CD4-positive, alpha-beta T cell treated with Interleukin-15 for 1 hour (primary cell): ENCODE measurements at regions not wholly inside any gene's neighbourhood (a gene's known extent, or its start where the extent isn't known, plus 50 kb on each side); places are given as distances from the start of the nearest gene placed in this dataset.
"Not testable (repeated sequence)": the region's sequence is repeated elsewhere in the genome, so short reads cannot be mapped to it uniquely, and the experiment has no call there.

Experiments
- DNase-seq: peaks from one replicate; pipeline ENCODE4 v3.0.0-alpha.2; 2020

DNA sequence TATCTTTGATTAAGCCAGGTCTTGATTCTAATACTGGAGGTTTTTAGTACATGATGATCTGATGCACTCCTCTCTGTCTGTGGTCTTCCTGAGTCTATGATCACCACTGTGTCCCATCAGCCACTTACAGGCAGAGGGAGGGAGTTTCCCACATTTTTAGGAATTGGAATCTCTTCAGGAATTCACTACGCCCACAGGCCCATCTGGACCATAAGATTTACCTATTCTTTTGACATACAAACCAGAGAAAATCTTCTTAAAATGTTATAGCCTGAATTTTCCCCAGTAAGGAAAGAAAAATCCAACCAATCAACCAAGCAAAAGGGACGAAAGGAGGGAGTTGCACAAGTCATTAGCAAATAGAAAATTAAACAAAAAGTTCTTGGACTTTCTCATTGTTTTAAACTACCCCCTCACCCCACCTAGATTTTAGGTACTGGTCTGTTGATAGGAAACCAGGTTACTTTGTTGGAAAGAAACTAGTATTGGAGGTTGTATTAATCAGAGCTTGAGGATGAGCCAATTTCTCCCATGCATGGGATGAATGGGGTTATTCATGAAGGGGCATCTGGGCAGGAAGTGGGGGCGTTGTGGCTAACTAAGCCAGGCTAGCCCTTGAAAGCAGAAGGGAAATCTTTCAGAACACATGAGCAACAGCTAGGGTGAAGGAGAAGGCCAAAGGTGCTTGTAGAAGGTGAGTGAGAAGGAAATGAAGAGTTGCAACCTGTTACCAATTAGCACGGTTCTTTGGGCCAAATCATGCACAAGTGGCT lies 328.2 kb upstream of the MEX3C start:
- no peak for DNase-seq

DNA sequence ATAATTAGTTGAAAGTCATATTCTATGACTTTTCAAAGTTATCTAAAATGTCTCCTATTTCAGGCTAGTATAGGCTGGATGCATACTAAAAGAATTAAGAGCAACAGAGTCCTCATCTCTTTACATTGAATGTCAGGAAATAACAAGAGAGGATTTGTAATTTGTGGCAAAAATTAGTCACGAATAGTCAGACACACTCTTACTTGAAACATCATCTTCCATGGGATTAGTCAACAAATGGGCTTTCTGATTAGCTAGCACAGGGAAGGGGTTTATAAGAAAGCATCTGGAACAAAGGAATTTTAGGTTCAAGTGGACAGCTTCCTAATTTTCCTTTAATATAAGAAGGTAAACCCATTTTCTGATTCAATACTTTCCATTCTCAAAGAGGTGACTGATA lies 330.3 kb upstream of the MEX3C start:
- DNase-seq = no peak

DNA sequence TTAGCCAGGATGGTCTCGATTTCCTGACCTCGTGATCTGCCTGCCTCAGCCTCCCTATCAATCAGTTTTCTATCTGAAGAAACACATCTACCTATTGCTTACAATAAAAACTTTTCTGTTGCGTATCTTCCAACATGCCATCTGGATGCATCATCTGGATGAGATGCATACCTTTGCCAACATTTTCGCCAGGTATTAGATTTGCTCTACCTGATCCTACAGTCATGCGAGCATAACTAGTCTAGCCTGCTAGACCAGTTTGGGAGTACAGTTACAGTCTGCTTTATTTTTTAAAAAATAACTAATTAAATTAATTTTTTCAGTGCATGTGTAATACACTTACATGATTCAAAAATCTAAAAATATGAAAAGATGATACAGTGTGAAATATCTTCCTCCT lies 334.0 kb upstream of the MEX3C start:
- no peak for DNase-seq

DNA sequence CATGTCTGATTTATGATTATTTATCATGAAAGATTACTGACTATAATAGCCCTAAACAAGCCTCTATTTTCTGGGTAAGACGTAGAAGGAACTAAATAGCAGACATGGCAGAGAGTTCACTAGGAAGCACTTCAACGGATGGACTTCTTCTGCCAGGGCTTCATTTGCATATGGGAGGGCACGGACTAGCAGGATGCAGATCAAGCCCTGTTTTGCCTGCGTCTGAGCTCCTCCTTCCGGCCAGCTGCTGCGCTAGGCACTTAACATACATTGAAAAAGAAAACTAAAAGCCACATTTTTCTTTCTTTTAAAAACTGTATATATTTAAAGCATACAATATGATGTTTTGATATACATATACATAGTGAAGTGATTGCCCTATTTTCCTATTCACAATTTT lies 340.0 kb upstream of the MEX3C start:
- DNase-seq = no peak

GRCh38 chr18:51540562-51540961 lies 343.1 kb upstream of the MEX3C start:
- DNase-seq = no peak

GRCh38 chr18:51541230-51541629 lies 343.7 kb upstream of the MEX3C start:
- no peak for DNase-seq

DNA sequence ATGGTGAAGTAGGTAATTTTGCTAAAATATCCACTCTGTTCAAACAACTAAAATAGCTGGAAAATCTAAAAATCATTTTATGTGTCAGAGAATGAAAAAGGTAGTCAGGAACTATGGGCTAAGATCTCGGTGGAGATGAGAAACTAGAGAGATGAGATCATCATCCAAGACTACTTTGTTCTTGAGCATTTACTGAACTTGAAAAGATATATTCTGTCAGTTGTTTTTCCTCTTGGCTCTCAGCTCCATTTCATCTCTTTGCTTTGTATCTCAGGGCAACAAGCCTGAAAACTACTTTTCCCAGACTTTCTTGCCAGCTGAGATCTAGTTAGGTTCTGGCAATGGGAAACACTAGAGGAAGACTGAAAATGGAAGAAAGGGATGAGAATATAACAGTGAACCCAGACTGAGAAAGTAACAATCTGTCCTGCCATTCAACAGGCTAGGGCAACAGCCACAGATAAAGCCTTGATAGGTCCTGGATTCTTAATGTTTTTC lies 346.2 kb upstream of the MEX3C start:
- DNase-seq = no peak

DNA sequence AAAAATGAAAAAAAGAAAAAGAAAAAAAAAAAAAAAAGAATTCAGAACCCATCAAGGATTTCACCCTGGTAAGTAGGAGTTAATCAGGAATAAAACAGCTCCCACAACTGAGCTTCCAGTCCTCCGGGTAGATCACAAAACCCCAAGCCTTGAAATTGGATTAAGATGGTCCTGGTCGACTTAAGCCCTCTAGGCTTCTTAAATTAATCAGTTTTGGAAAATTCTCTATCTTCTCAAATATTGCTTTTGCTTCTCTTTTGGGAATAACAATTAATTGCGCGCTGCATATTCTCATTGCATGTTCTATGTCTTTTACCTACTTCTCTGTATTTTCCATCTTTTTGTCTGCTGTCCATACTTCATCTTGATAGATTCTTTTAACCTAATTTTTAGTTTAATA lies 348.0 kb upstream of the MEX3C start:
- DNase-seq = no peak

GRCh38 chr18:51559198-51559901 lies 361.9 kb upstream of the MEX3C start:
- no peak for DNase-seq

- DNase-seq = no peak
Measured at GRCh38 chr18:51559902-51560287, 362.4 kb upstream of the MEX3C start.

DNA sequence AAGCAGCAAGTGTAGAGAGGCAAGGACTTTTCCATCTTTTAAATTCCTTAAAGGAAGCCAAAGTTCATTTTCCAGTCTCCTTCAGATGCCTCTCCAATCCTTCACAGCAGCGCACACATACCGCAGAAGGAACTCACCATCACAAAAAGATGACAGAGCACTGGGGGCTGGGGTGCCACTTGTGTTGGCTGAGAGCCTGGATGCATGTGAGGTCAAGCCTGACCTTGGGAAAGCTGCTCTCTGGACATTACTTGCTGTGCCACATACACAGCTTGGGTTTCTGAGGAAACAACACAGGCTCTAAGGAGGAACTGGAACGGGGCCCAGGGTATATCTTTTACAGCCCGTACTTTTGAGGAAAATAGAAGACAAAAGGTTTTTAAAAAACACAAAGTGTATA lies 364.3 kb upstream of the MEX3C start:
- no peak for DNase-seq

DNA sequence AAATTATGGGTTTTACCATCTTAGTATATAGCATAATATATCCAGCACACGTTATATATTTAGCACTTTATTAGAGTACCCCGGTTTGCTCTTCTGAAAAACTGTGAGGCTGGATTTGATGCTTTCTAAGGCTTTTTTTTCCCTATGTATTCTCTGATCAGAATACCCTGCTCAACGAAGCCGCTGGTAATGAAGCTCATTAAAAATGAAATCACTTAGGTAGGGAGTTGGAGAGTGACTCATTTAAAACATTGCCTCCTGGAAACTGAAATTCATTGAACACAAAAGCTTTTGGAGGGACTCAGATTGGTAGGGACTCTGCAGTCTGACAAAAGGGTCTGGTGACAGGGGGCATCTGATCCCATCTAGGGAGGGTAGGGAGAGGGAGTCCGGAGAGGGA lies 365.4 kb upstream of the MEX3C start:
- no peak for DNase-seq

DNA sequence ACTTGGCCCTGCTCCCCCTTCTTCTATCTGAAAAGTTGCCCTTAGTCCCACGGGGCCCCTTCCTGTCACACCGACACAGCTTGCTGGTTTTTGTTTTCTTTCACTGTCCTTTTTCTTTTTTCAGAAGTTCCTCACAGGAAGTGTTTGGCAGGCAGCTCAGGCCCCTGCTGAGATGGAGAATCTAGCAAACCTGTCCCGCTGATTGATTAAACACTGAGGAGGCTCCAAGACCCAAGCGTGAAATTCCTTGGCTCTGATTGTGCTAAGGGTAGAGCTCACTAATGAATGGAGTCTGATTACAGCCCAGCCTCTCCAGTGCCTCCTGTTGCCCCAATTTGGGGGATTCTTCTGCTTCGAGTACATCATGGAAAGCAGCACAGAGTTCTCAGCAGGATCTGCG lies 365.9 kb upstream of the MEX3C start:
- no peak for DNase-seq

DNA sequence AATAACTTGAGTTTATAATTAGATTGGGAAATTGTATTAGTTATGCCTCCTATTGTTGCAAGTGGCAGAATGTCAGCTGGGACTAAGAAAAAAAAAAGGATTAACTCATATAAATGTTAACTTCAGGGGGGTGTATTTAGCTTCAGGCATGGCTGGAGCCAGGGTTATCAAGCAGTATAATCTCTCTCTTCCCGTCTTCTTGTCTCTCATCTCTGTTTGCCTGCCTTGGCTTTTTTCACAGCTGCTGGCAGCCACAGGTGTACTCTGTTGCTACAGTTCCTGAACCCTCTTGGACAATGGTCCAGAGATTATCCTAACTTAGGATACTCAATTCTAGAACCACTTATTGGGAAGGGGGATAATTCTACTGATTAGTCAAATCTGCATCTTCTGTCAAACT lies 370.7 kb upstream of the MEX3C start:
- DNase-seq = no peak

DNA sequence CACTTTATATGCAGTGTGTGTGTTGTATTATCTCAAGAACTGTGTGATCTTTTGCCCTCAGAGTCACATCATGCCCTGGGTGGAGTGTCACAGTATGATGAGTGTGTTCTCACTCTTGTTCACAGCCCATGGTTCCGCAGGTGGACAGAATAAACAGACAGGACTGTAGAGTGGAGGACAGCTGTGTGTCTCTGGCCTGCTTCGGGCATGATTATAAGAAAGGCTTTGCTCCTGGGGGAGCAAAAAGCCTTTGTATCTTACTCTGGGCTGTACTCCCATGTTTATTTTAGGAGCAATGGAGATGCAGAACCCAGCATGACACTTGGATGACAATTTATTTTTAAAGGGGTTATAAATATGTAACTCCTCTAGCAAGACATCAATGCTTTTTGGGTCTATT lies 371.7 kb upstream of the MEX3C start:
- DNase-seq = no peak

- DNase-seq = no peak
Measured at GRCh38 chr18:51569561-51569960, 372.1 kb upstream of the MEX3C start.

DNA sequence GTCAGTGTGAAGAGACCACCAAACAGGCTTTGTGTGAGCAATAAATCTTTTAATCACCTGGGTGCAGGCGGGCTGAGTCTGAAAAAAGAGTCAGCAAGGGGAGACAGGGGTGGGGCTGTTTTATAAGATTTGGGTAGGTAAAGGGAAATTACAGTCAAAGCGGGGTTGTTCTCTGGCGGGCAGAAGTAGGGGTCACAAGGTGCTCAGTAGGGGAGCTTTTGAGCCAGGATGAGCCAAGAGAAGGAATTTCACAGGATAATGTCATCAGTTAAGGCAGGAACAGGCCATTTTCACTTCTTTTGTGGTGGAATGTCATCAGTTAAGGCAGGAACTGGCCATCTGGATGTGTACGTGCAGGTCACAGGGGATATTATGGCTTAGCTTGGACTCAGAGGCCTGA lies 372.6 kb upstream of the MEX3C start:
- not testable (repeated sequence) for DNase-seq

DNA sequence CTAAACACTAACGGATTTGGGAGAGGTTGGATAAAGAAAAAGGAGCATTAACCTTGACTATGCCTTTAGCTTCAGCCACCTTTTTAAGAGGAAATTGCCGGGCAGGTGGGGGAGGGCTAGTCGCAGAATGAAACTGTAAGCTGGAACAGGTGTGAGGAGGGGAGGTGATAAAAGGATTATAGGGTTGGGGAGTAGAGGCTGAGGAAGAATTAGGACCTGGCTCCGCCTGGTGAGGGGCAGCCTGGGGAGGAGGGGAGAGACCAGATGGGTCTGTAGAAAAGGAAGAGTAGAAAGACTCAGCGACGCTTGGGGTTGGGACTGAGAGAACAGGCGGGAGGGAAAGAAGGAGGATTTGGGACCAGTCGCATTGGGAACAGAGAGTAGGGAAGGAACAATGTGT lies 376.4 kb upstream of the MEX3C start:
- not testable (repeated sequence) for DNase-seq

GRCh38 chr18:51575171-51575570 lies 377.7 kb upstream of the MEX3C start:
- no peak for DNase-seq

- DNase-seq = no peak
Measured at GRCh38 chr18:51578406-51578980, 381.0 kb upstream of the MEX3C start.

- no peak for DNase-seq
Measured at GRCh38 chr18:51580580-51580979, 383.1 kb upstream of the MEX3C start.

GRCh38 chr18:51582551-51582950 lies 385.1 kb upstream of the MEX3C start:
- no peak for DNase-seq

GRCh38 chr18:51588616-51589015 lies 391.1 kb upstream of the MEX3C start:
- no peak for DNase-seq

- DNase-seq = no peak
Measured at GRCh38 chr18:51593931-51594330, 396.4 kb upstream of the MEX3C start.
